HEK293 (cell line): ENCODE measurements at regions not wholly inside any gene's neighbourhood (a gene's known extent, or its start where the extent isn't known, plus 50 kb on each side); places are given as distances from the start of the nearest gene placed in this dataset.

Experiments used
- CTCF ChIA-PET: fragments of 350-600 bp; formaldehyde crosslinking; extraction: SDS; loops from one replicate; lab custom pipeline; 2021; ENCODE audit warnings: antibody characterized with exemption; lab: Yijun Ruan, JAX
- POLR2A ChIA-PET: fragments of 300-600 bp; formaldehyde crosslinking; extraction: SDS; loops from one replicate; lab custom pipeline; 2020; ENCODE audit warnings: antibody characterized with exemption, inconsistent platforms; lab: Yijun Ruan, JAX
- H3K27ac ChIP-seq: fragments of 200-500 bp; sonication (Bioruptor generic); 2 replicates; pipeline ENCODE4 v1.5.1; 2014; ENCODE audit warnings: low read depth, low read length, control low read depth, inconsistent platforms; ENCODE audit errors: extremely low read depth
- H3K36me3 ChIP-seq, 2 experiments: fragments of 200-500 bp in 1 of 2; sonication (Bioruptor generic) in 1 of 2; 1 replicate in 1 of 2; 2 replicates in 1 of 2; pipeline ENCODE4 v1.5.1; 2014 to 2017; ENCODE audit warnings: inconsistent platforms in 2 of 2, low read length in 2 of 2; ENCODE audit not compliant: control insufficient read depth in 2 of 2, insufficient read depth in 1 of 2
- H3K4me1 ChIP-seq: fragments of 200-500 bp; sonication (Bioruptor generic); 2 replicates; pipeline ENCODE4 v1.5.1; 2014; ENCODE audit warnings: mild to moderate bottlenecking, low read length, inconsistent platforms; ENCODE audit not compliant: control insufficient read depth, insufficient read depth
- H3K4me3 ChIP-seq: 2 replicates; pipeline ENCODE4 v1.5.1; 2011; ENCODE audit warnings: low read depth, mild to moderate bottlenecking, control low read depth, low read length, moderate library complexity
- H3K9me3 ChIP-seq: fragments of 200-500 bp; sonication (Bioruptor generic); 2 replicates; pipeline ENCODE4 v1.5.1; 2014; ENCODE audit warnings: low read depth, low read length, inconsistent platforms; ENCODE audit not compliant: control insufficient read depth, insufficient read depth
- GLI2 ChIP-seq: fragments of 450-650 bp; formaldehyde crosslinking; IDR thresholded peaks from 2 replicates; pipeline ENCODE4; 2017; ENCODE audit warnings: missing biosample characterization, missing genetic modification characterization, low read depth, borderline replicate concordance
- HIC1 ChIP-seq: fragments of 450-650 bp; formaldehyde crosslinking; IDR thresholded peaks from 2 replicates; pipeline ENCODE4 v1.5.1; 2016; ENCODE audit warnings: missing biosample characterization, missing genetic modification characterization
- KLF10 ChIP-seq: fragments of 450-650 bp; IDR thresholded peaks from 2 replicates; pipeline ENCODE4 v1.5.1; 2018; ENCODE audit warnings: missing biosample characterization, mild to moderate bottlenecking, missing genetic modification characterization
- OVOL3 ChIP-seq: fragments of 450-650 bp; formaldehyde crosslinking; IDR thresholded peaks from 2 replicates; pipeline ENCODE4 v1.5.1; 2016; ENCODE audit warnings: missing biosample characterization, missing genetic modification characterization
- SALL2 ChIP-seq: fragments of 450-650 bp; formaldehyde crosslinking; IDR thresholded peaks from 2 replicates; pipeline ENCODE4 v1.5.0; 2017; ENCODE audit warnings: missing biosample characterization, mild to moderate bottlenecking, missing genetic modification characterization, borderline replicate concordance
- YY2 ChIP-seq: fragments of 450-650 bp; formaldehyde crosslinking; IDR thresholded peaks from 2 replicates; pipeline ENCODE4 v1.5.1; 2016; ENCODE audit warnings: missing biosample characterization, missing genetic modification characterization
- ZFP37 ChIP-seq: fragments of 450-650 bp; formaldehyde crosslinking; IDR thresholded peaks from 2 replicates; pipeline ENCODE4 v1.5.1; 2016; ENCODE audit warnings: missing biosample characterization, missing genetic modification characterization
- ZNF10 ChIP-seq: fragments of 450-650 bp; formaldehyde crosslinking; IDR thresholded peaks from 2 replicates; pipeline ENCODE4 v1.5.1; 2017; ENCODE audit warnings: missing biosample characterization, missing genetic modification characterization
- ZNF169 ChIP-seq: fragments of 450-650 bp; formaldehyde crosslinking; IDR thresholded peaks from 2 replicates; pipeline ENCODE4 v1.5.1; 2016; ENCODE audit warnings: missing biosample characterization, missing genetic modification characterization
- ZNF211 ChIP-seq: fragments of 450-650 bp; formaldehyde crosslinking; IDR thresholded peaks from 2 replicates; pipeline ENCODE4 v1.5.1; 2016; ENCODE audit warnings: low read depth, missing biosample characterization, missing genetic modification characterization
- ZNF214 ChIP-seq: fragments of 450-650 bp; formaldehyde crosslinking; IDR thresholded peaks from 2 replicates; pipeline ENCODE4 v1.5.1; 2017; ENCODE audit warnings: missing biosample characterization, mild to moderate bottlenecking, missing genetic modification characterization, borderline replicate concordance
- ZNF223 ChIP-seq: fragments of 450-650 bp; formaldehyde crosslinking; IDR thresholded peaks from 2 replicates; pipeline ENCODE4 v1.5.1; 2016; ENCODE audit warnings: missing biosample characterization, missing genetic modification characterization
- ZNF239 ChIP-seq: fragments of 450-650 bp; formaldehyde crosslinking; IDR thresholded peaks from 2 replicates; pipeline ENCODE4 v1.5.1; 2016; ENCODE audit warnings: missing biosample characterization, missing genetic modification characterization
- ZNF324 ChIP-seq: fragments of 450-650 bp; formaldehyde crosslinking; IDR thresholded peaks from 2 replicates; pipeline ENCODE4 v1.5.1; 2016; ENCODE audit warnings: missing biosample characterization, missing genetic modification characterization
- ZNF37A ChIP-seq: fragments of 450-650 bp; IDR thresholded peaks from 2 replicates; pipeline ENCODE4 v1.5.1; 2018; ENCODE audit warnings: missing biosample characterization, missing genetic modification characterization
- ZNF48 ChIP-seq: fragments of 450-650 bp; formaldehyde crosslinking; IDR thresholded peaks from 2 replicates; pipeline ENCODE4 v1.5.1; 2016; ENCODE audit warnings: missing biosample characterization, missing genetic modification characterization
- ZNF561 ChIP-seq: fragments of 450-650 bp; IDR thresholded peaks from 2 replicates; pipeline ENCODE4 v1.5.1; 2018; ENCODE audit warnings: missing biosample characterization, missing genetic modification characterization, borderline replicate concordance
- ZNF768 ChIP-seq: fragments of 450-650 bp; formaldehyde crosslinking; IDR thresholded peaks from 2 replicates; pipeline ENCODE4 v1.5.1; 2018; ENCODE audit warnings: missing biosample characterization, mild to moderate bottlenecking, missing genetic modification characterization
- TF ChIP-seq, protein P1 (sequence below): fragments of 450-650 bp; formaldehyde crosslinking; IDR thresholded peaks from 2 replicates; pipeline ENCODE4 v1.5.0; 2017; ENCODE audit warnings: missing biosample characterization, missing genetic modification characterization, borderline replicate concordance
- TF ChIP-seq, protein P2 (sequence below): fragments of 450-650 bp; formaldehyde crosslinking; IDR thresholded peaks from 2 replicates; pipeline ENCODE4 v1.5.1; 2016; ENCODE audit warnings: missing biosample characterization, missing genetic modification characterization
- TF ChIP-seq, protein P3 (sequence below): sonication (generic); formaldehyde crosslinking; IDR thresholded peaks from 2 replicates; pipeline ENCODE4 v1.8.1; 2022; ENCODE audit warnings: mild to moderate bottlenecking, moderate library complexity, missing genetic modification reagents

DNA sequence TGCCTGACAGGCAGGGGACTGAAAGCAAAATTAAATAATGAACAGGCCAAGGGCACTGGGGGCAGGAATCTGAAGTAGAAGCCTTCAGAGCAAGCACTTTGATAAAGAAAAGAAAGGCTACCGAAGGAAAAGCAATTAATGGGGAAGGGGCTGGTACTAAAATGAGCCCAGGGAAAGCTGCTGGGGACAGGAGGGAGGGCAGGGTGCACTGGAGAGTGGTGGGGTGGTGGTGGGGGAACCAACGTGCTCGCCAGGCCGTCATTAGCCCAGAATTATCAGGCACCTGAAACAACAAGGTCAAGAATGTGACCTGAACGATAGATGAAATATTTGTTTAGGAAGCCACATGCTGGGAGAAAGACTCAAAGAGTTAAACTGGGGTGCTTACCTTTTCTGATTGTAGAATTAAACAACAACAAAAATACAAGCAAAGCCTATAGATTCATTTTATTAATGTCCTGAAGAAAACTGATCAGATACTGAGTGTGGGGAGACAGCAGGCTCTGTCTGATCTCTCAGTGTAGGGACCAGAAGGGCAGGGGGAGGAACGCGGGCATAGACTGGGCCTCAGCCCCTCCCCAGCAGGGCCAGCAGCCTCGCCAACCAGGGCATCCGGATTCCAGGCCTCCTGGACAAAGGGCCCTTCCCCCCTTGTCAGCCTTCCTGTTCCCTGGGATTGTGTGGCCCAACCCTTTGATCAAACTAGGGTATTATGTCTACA is 239.7 kb upstream of the KLF3 start (continued):
- TF ChIP-seq ZNF214 (tag by site-specific recombination) (no peak), KLF10 (tag by site-specific recombination) (no peak), OVOL3 (tag by site-specific recombination) (no peak), ZNF561 (tag by site-specific recombination) (no peak), ZNF169 (tag by site-specific recombination) (no peak)
- TF ChIP-seq, protein P1, sequence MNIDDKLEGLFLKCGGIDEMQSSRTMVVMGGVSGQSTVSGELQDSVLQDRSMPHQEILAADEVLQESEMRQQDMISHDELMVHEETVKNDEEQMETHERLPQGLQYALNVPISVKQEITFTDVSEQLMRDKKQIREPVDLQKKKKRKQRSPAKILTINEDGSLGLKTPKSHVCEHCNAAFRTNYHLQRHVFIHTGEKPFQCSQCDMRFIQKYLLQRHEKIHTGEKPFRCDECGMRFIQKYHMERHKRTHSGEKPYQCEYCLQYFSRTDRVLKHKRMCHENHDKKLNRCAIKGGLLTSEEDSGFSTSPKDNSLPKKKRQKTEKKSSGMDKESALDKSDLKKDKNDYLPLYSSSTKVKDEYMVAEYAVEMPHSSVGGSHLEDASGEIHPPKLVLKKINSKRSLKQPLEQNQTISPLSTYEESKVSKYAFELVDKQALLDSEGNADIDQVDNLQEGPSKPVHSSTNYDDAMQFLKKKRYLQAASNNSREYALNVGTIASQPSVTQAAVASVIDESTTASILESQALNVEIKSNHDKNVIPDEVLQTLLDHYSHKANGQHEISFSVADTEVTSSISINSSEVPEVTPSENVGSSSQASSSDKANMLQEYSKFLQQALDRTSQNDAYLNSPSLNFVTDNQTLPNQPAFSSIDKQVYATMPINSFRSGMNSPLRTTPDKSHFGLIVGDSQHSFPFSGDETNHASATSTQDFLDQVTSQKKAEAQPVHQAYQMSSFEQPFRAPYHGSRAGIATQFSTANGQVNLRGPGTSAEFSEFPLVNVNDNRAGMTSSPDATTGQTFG, result no peak
- TF ChIP-seq, protein P2, sequence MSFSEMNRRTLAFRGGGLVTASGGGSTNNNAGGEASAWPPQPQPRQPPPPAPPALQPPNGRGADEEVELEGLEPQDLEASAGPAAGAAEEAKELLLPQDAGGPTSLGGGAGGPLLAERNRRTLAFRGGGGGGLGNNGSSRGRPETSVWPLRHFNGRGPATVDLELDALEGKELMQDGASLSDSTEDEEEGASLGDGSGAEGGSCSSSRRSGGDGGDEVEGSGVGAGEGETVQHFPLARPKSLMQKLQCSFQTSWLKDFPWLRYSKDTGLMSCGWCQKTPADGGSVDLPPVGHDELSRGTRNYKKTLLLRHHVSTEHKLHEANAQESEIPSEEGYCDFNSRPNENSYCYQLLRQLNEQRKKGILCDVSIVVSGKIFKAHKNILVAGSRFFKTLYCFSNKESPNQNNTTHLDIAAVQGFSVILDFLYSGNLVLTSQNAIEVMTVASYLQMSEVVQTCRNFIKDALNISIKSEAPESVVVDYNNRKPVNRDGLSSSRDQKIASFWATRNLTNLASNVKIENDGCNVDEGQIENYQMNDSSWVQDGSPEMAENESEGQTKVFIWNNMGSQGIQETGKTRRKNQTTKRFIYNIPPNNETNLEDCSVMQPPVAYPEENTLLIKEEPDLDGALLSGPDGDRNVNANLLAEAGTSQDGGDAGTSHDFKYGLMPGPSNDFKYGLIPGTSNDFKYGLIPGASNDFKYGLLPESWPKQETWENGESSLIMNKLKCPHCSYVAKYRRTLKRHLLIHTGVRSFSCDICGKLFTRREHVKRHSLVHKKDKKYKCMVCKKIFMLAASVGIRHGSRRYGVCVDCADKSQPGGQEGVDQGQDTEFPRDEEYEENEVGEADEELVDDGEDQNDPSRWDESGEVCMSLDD (tag by site-specific recombination), result no peak

GRCh38 chr4:38426532-38426931 is 237.5 kb upstream of the KLF3 start:
- H3K36me3 ChIP-seq, result no peaks in the 10 kb centered on the region
- ChIA-PET POLR2A (no interaction called here), CTCF (no interaction called here)
- no peak overlapping the region for H3K27ac ChIP-seq
- TF ChIP-seq ZFP37 (no peak), SALL2 (tag by site-specific recombination) (no peak), ZNF48 (tag by site-specific recombination) (no peak), YY2 (tag by site-specific recombination) (no peak), ZNF768 (tag by site-specific recombination) (no peak), ZNF223 (no peak), ZNF211 (no peak), ZNF324 (no peak), ZNF10 (tag by site-specific recombination) (no peak), ZNF37A (tag by site-specific recombination) (no peak), HIC1 (tag by site-specific recombination) (no peak), ZNF239 (tag by site-specific recombination) (no peak), GLI2 (tag by site-specific recombination) (no peak)
- TF ChIP-seq, protein P1, result no peak
- TF ChIP-seq, protein P3, sequence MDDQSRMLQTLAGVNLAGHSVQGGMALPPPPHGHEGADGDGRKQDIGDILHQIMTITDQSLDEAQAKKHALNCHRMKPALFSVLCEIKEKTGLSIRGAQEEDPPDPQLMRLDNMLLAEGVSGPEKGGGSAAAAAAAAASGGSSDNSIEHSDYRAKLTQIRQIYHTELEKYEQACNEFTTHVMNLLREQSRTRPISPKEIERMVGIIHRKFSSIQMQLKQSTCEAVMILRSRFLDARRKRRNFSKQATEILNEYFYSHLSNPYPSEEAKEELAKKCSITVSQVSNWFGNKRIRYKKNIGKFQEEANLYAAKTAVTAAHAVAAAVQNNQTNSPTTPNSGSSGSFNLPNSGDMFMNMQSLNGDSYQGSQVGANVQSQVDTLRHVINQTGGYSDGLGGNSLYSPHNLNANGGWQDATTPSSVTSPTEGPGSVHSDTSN (CRISPR knock-in tag), result no peak
- H3K4me3 ChIP-seq, result no peak overlapping the region
- H3K9me3 ChIP-seq, result no peaks in the 10 kb centered on the region
- no peaks in the 10 kb centered on the region for H3K4me1 ChIP-seq
